ENCODE measurements at regions not wholly inside any gene's neighbourhood (a gene's known extent, or its start where the extent isn't known, plus 50 kb on each side); places are given as distances from the start of the nearest gene placed in this dataset.

DNA sequence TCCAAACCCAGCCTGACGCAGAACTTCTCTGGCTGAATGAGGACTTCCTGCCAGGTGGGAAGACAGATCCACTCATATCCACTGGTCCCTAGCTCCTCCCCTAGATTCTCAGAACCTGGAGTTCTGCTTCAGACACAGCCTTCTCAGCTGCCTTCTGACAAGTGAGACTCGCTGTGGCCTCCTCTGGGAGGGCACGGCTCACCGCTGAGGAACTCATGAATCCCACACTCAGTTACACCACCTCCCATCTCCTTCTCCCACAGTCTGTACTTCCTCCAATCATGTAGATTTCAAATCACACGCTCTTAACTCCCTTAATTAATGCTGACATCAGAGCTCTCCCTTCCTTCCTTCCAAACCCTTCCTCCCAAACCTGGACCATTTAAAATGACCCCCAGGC lies 86.4 kb upstream of the TMEM45B start:
- no peaks in the 10 kb centered on the region for H3K9me3 Mint-ChIP-seq
- no peak overlapping the region for H3K4me3 Mint-ChIP-seq
- no peak overlapping the region for H3K27ac Mint-ChIP-seq
- TF ChIP-seq, protein P1, sequence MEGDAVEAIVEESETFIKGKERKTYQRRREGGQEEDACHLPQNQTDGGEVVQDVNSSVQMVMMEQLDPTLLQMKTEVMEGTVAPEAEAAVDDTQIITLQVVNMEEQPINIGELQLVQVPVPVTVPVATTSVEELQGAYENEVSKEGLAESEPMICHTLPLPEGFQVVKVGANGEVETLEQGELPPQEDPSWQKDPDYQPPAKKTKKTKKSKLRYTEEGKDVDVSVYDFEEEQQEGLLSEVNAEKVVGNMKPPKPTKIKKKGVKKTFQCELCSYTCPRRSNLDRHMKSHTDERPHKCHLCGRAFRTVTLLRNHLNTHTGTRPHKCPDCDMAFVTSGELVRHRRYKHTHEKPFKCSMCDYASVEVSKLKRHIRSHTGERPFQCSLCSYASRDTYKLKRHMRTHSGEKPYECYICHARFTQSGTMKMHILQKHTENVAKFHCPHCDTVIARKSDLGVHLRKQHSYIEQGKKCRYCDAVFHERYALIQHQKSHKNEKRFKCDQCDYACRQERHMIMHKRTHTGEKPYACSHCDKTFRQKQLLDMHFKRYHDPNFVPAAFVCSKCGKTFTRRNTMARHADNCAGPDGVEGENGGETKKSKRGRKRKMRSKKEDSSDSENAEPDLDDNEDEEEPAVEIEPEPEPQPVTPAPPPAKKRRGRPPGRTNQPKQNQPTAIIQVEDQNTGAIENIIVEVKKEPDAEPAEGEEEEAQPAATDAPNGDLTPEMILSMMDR (IDR thresholded peaks at IDR 0.05; ENCODE audit: unreplicated experiment) = no peak
- peaks cover 15% of the 10 kb centered on the region for H3K4me1 Mint-ChIP-seq
- peaks cover 21% of the 10 kb centered on the region for H3K27me3 Mint-ChIP-seq (ENCODE audit: low read depth)
- no peaks in the 10 kb centered on the region for H3K36me3 Mint-ChIP-seq
- DNase-seq (ENCODE audit: low spot score in 2 of 2, unreplicated experiment in 2 of 2) = no peak

DNA sequence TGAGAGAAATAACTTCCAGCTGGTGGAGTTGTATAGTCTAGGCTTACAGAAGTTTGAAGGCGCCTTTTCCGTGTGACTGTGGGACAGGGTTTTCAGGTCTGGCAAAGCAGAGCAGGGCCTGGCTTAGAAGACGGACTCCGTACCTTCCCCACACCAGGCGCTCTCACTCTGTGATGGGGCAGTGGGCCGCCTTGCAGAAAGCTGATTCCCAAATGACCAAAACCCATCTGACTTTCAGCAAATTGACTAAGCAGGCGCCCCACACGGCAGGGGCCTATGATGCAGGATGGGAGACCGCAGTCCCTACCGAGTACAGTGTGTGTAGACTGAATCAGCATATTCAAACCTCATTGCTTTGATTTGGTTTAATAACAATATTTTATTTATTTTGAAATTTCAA lies 85.8 kb upstream of the TMEM45B start:
- H3K4me1 Mint-ChIP-seq = peaks cover 17% of the 10 kb centered on the region
- TF ChIP-seq, protein P1 (IDR thresholded peaks at IDR 0.05; ENCODE audit: unreplicated experiment) = no peak
- H3K27ac Mint-ChIP-seq = no peak overlapping the region
- no peak overlapping the region for H3K4me3 Mint-ChIP-seq
- peaks cover 20% of the 10 kb centered on the region for H3K27me3 Mint-ChIP-seq (ENCODE audit: low read depth)
- no peaks in the 10 kb centered on the region for H3K9me3 Mint-ChIP-seq
- DNase-seq (ENCODE audit: low spot score in 2 of 2, unreplicated experiment in 2 of 2) = no peak
- no peaks in the 10 kb centered on the region for H3K36me3 Mint-ChIP-seq

DNA sequence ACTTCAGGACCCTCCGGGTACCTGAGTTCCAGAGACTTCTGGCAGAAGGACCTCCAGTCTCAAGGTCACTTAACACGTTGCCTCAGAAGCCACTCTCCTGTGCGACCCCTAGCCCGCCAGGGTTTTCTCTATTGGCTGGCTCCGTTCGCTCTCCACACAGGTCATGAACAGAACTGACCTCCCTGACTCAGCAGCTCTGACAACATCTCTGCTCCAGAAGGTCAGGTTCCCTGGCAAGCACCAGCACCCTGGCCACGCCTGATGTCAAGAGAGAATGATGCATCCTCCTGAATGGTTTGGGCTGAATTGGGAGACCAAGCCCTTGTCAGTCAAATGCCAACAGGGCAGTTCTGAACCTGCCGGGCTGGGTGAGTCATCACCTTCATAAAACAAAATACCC lies 84.3 kb upstream of the TMEM45B start:
- DNase-seq (ENCODE audit: low spot score in 2 of 2, unreplicated experiment in 2 of 2) = no peak
- H3K9me3 Mint-ChIP-seq = peaks cover 6% of the 10 kb centered on the region
- TF ChIP-seq, protein P1 (IDR thresholded peaks at IDR 0.05; ENCODE audit: unreplicated experiment) = no peak
- H3K4me1 Mint-ChIP-seq = peaks cover 17% of the 10 kb centered on the region
- no peaks in the 10 kb centered on the region for H3K36me3 Mint-ChIP-seq
- peaks cover 14% of the 10 kb centered on the region for H3K27me3 Mint-ChIP-seq (ENCODE audit: low read depth)
- H3K4me3 Mint-ChIP-seq = no peak overlapping the region
- H3K27ac Mint-ChIP-seq = no peak overlapping the region

DNA sequence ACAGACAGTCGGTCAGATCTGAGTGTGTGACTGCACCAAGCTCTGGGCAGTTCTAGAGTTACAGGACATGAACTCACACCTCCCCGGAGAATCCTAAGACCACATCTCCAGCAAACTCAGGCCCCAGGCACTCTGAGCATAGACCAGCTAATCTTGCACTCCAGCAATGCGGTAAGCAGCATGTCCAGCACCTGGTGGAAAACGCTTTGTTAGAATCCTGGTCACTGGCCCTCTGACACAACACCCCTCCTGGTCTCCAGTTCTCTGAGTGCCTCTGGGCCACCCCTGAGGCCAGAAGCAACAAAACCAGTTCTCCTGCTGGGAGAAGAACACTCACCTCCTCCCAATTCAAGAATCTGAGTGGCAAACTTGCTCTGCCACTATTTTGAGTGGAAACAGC lies 82.7 kb upstream of the TMEM45B start:
- Mint-ChIP-seq H3K4me3 (no peak overlapping the region), H3K4me1 (peaks cover 23% of the 10 kb centered on the region), H3K9me3 (peaks cover 14% of the 10 kb centered on the region), H3K27ac (peak overlapping the region; percentile 6), H3K36me3 (no peaks in the 10 kb centered on the region), H3K27me3 (ENCODE audit: low read depth) (peaks cover 8% of the 10 kb centered on the region)
- TF ChIP-seq, protein P1 (IDR thresholded peaks at IDR 0.05; ENCODE audit: unreplicated experiment) = no peak
- DNase-seq (ENCODE audit: low spot score in 2 of 2, unreplicated experiment in 2 of 2) = no peak

DNA sequence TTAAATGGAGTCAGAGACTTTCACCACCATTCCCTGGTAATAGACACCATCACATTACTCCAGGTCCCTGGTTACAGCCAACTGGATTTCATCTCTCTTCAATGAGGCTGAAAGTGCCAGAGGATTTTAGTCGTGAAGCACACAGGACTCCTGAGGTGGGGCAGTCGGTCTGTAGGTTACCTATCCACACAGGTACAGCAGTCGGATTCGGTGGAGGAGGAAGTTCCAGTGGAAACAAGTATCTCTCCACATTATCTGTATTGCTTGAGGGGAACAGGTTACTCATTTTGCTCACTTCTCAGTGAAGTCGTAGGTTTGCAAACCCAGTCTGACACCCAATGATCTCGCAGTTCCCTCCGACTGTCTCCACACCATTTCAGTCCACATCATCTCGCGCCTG lies 82.3 kb upstream of the TMEM45B start:
- Mint-ChIP-seq H3K36me3 (no peaks in the 10 kb centered on the region), H3K4me1 (peaks cover 27% of the 10 kb centered on the region), H3K27ac (peak overlapping the region; percentile 7), H3K27me3 (ENCODE audit: low read depth) (peaks cover 8% of the 10 kb centered on the region), H3K9me3 (peaks cover 14% of the 10 kb centered on the region), H3K4me3 (no peak overlapping the region)
- no peak for DNase-seq (ENCODE audit: low spot score in 2 of 2, unreplicated experiment in 2 of 2)
- TF ChIP-seq, protein P1 (IDR thresholded peaks at IDR 0.05; ENCODE audit: unreplicated experiment) = no peak

DNA sequence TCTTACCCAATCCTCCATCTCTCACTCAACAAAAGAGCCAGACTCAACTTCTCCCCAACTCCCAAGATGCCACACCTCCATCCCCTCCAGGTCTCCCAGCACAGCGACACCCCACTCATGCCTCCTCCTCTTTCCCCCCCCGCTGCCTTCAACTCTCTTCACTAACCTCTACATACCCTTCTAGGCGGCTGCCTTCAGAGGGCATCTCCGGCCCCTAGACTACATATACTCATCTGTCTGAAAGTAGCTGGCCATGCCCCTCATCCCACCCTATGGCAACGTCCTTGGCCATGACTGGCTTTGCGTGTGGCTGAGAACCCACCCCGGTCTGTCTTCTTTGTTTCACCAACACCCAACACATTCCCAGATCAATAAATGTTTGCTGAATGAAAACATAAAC lies 81.7 kb upstream of the TMEM45B start:
- peak overlapping the region; percentile 7 for H3K27ac Mint-ChIP-seq
- DNase-seq (ENCODE audit: low spot score in 2 of 2, unreplicated experiment in 2 of 2) = no peak
- H3K4me1 Mint-ChIP-seq = peaks cover 31% of the 10 kb centered on the region
- H3K27me3 Mint-ChIP-seq (ENCODE audit: low read depth) = peaks cover 8% of the 10 kb centered on the region
- no peaks in the 10 kb centered on the region for H3K36me3 Mint-ChIP-seq
- H3K9me3 Mint-ChIP-seq = peaks cover 14% of the 10 kb centered on the region
- TF ChIP-seq, protein P1 (IDR thresholded peaks at IDR 0.05; ENCODE audit: unreplicated experiment) = no peak
- H3K4me3 Mint-ChIP-seq = no peak overlapping the region
